C4-2B (cell line): ENCODE measurements at regions not wholly inside any gene's neighbourhood (a gene's known extent, or its start where the extent isn't known, plus 50 kb on each side); places are given as distances from the start of the nearest gene placed in this dataset.

Experiments
- H3K27ac ChIP-seq: fragments of 450-650 bp; 2 replicates; pipeline ENCODE4 v1.5.1; 2017
- ZFX ChIP-seq: fragments of 450-650 bp; IDR thresholded peaks from 2 replicates; pipeline ENCODE4 v1.6.1; 2017
- TF ChIP-seq, protein P1 (sequence below): fragments of 450-650 bp; conservative IDR thresholded peaks from 2 replicates; pipeline ENCODE4 v1.5.1; 2017; ENCODE audit warnings: mild to moderate bottlenecking

- H3K27ac ChIP-seq = no peak overlapping the region
- no peak for TF ChIP-seq ZFX
- TF ChIP-seq, protein P1, sequence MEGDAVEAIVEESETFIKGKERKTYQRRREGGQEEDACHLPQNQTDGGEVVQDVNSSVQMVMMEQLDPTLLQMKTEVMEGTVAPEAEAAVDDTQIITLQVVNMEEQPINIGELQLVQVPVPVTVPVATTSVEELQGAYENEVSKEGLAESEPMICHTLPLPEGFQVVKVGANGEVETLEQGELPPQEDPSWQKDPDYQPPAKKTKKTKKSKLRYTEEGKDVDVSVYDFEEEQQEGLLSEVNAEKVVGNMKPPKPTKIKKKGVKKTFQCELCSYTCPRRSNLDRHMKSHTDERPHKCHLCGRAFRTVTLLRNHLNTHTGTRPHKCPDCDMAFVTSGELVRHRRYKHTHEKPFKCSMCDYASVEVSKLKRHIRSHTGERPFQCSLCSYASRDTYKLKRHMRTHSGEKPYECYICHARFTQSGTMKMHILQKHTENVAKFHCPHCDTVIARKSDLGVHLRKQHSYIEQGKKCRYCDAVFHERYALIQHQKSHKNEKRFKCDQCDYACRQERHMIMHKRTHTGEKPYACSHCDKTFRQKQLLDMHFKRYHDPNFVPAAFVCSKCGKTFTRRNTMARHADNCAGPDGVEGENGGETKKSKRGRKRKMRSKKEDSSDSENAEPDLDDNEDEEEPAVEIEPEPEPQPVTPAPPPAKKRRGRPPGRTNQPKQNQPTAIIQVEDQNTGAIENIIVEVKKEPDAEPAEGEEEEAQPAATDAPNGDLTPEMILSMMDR = no peak
These were observed 105.9 kb upstream of the MLN start for GRCh38 chr6:33909737-33910136.

GRCh38 chr6:33908025-33908424 is 104.2 kb upstream of the MLN start:
- no peak overlapping the region for H3K27ac ChIP-seq
- TF ChIP-seq, protein P1 = no peak
- TF ChIP-seq ZFX = no peak

DNA sequence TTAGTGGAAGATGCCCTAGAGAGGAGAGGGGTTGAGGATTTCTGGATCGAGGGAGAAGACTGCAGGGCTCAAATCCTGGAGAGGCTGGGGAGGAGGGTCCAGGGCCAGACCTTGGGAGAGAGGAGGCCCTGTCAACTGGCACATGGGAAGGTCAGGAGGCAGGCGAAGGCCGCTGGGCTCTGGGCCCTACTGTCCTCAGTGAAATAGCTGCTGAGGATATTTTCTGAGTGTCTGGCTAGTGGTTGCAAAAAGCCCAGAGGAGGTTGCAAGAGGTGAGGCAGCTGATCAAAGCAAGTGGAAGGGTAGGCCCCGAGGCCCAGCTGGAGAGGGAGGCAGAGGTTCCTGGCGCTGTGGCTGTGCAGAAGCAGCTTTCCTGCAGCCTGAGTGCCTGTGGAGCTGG is 103.4 kb upstream of the MLN start:
- TF ChIP-seq ZFX = no peak
- TF ChIP-seq, protein P1 = no peak
- H3K27ac ChIP-seq = no peak overlapping the region

DNA sequence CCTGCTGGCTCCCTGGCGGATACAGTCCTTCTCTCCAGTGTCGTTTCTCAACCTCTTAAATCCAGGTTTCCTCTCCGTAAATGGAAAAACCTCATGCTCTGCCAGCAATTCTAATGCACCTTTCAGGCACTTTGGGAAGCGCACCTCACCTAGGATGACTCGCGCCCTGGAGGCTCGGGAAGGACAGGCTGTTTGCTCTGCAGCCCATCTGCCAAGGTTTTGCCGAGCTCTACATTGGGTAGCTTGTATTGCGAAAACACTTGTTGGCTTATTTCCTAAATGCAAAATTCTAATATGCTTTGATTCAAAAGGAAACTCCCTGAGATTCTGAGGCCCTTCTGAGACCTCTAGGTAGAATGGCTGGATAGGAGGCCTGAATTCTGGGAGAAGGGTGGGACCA is 102.6 kb upstream of the MLN start:
- no peak for TF ChIP-seq ZFX
- TF ChIP-seq, protein P1 = no peak
- H3K27ac ChIP-seq = no peak overlapping the region

GRCh38 chr6:33905071-33905609 is 101.3 kb upstream of the MLN start:
- H3K27ac ChIP-seq = no peak overlapping the region
- TF ChIP-seq ZFX = no peak
- TF ChIP-seq, protein P1 = no peak

DNA sequence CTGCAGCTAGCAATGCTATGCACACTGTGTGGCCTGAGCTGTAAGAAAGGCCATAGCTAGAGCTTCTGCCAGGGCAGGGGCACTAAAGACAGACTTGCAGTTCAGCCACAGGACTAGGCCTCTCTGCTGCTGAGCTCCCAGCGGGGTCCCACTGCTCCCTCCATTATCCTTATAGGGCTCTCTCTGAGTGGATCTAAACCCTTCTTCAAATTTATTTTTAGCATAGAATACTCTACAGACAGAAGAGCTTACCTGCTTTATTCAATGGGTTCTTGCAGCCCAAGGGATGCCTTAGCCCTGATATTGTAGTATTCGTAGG is 100.9 kb upstream of the MLN start:
- TF ChIP-seq ZFX = no peak
- TF ChIP-seq, protein P1 = no peak
- H3K27ac ChIP-seq = no peak overlapping the region

DNA sequence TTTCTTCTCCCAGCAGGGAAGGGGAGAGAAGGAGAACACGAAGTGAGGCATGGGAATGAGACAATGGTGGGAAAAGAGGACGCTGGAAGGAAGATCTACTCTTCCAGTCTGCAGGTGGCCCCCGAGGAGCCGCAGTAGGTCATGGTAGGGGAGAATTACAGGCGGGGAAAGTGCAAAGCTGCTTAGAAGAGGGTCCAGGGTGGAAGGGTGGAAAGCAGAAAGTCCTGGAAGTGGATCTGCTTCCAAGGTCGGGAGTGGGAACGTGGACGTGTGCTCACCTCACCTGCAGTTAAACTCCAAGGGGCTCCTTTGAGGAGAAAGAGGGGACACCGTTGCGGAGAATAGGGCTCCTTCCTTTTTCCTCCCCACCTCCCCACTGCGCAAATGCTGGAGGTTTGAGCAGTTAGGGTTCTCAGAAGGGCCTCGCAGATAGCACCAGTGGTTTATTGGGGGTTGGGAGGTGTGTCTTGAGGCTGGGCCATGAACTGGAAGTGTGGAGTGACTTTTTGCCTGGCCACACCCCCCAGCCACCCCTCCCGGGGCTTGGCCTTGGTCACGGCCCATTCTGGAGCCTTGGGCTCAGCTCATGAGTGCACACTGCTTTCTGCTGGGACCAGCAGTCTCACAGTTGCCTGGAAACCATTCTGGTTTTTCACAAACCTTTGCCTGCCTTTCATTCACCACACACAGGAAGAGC is 100.4 kb upstream of the MLN start:
- H3K27ac ChIP-seq = no peak overlapping the region
- TF ChIP-seq, protein P1 = no peak
- no peak for TF ChIP-seq ZFX
